T-helper 1 cell (primary cell): ENCODE measurements at regions not wholly inside any gene's neighbourhood (a gene's known extent, or its start where the extent isn't known, plus 50 kb on each side); places are given as distances from the start of the nearest gene placed in this dataset.

Experiments used
- DNase-seq, 5 donors: peaks; one replicate each; pipeline ENCODE4 v3.0.0-alpha.2; 2012 to 2020

- no peak for DNase-seq
Observed at GRCh38 chr1:228923973-228924686, 188.9 kb downstream of the RHOU start.

- no peak for DNase-seq
Observed at GRCh38 chr1:228925691-228926090, 190.4 kb downstream of the RHOU start.

GRCh38 chr1:228927421-228927820, 192.1 kb downstream of the RHOU start:
- DNase-seq: no peak

- peak in 1 of 5 donors; percentile 73 for DNase-seq
Observed at GRCh38 chr1:228927946-228928898, 192.9 kb downstream of the RHOU start.

- DNase-seq: no peak
Observed at GRCh38 chr1:228929476-228930027, 194.3 kb downstream of the RHOU start.

- no peak for DNase-seq
Observed at GRCh38 chr1:228930479-228930957, 195.2 kb downstream of the RHOU start.

GRCh38 chr1:228933753-228934152, 198.5 kb downstream of the RHOU start:
- no peak for DNase-seq

- DNase-seq: no peak
Observed at GRCh38 chr1:228935198-228935663, 200.0 kb downstream of the RHOU start.

- DNase-seq: no peak
Observed at GRCh38 chr1:228935855-228936727, 200.8 kb downstream of the RHOU start.

- no peak for DNase-seq
Observed at GRCh38 chr1:228936881-228937280, 201.6 kb downstream of the RHOU start.

- DNase-seq: no peak
Observed at GRCh38 chr1:228937351-228937750, 202.1 kb downstream of the RHOU start.

- no peak for DNase-seq
Observed at GRCh38 chr1:228937851-228938536, 202.7 kb downstream of the RHOU start.

- peak in 1 of 5 donors; percentile 9 for DNase-seq
Observed at GRCh38 chr1:228938537-228938901, 203.2 kb downstream of the RHOU start.

- DNase-seq: no peak
Observed at GRCh38 chr1:228939001-228939691, 203.9 kb downstream of the RHOU start.

GRCh38 chr1:228939881-228940392, 204.7 kb downstream of the RHOU start:
- no peak for DNase-seq

- no peak for DNase-seq
Observed at GRCh38 chr1:228940526-228940925, 205.2 kb downstream of the RHOU start.

GRCh38 chr1:228940926-228941325, 205.6 kb downstream of the RHOU start:
- DNase-seq: no peak

GRCh38 chr1:228941666-228942065, 206.4 kb downstream of the RHOU start:
- no peak for DNase-seq

- no peak for DNase-seq
Observed at GRCh38 chr1:228943436-228943835, 208.2 kb downstream of the RHOU start.

- no peak for DNase-seq
Observed at GRCh38 chr1:228944296-228944695, 209.0 kb downstream of the RHOU start.

- no peak for DNase-seq
Observed at GRCh38 chr1:228944935-228945371, 209.7 kb downstream of the RHOU start.
